ENCODE measurements at regions not wholly inside any gene's neighbourhood (a gene's known extent, or its start where the extent isn't known, plus 50 kb on each side); places are given as distances from the start of the nearest gene placed in this dataset.
"Not testable (repeated sequence)": the region's sequence is repeated elsewhere in the genome, so short reads cannot be mapped to it uniquely, and the experiment has no call there.

DNA sequence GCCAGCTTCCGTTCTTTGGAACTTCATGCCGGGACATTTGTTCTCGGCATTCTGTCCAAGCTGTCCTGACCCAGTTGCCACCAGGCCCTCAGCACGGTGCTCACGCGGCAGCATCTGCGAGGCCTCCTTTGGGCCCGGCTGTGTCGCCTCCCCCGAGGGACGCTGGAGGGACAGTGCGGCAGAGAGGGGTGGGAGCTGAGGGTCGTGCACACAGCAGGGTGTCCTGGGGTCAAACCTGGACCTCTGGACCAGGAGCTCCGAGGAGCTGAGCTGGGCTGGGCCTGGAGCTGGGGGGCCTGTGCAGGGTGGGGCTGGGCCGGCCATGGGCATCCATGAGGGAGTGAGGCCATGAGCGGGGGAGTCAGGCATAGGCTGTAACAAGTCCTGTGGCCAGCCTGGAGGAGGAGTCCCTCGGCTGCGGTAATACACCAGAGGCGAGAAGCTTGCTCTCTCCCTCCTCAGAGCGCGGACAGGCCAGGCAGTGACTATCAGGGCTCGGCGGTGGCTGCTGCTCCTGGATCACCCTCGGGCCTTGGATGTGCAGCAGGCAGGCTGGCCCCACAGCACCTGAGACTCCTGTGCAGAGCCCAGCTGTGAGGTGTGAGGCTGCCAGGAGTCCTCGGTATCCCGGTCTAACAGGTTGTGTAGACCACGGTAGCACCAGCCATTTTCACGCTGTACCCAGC lies 130.2 kb downstream of the IGLL1 start:
- TF ChIP-seq, protein P1, sequence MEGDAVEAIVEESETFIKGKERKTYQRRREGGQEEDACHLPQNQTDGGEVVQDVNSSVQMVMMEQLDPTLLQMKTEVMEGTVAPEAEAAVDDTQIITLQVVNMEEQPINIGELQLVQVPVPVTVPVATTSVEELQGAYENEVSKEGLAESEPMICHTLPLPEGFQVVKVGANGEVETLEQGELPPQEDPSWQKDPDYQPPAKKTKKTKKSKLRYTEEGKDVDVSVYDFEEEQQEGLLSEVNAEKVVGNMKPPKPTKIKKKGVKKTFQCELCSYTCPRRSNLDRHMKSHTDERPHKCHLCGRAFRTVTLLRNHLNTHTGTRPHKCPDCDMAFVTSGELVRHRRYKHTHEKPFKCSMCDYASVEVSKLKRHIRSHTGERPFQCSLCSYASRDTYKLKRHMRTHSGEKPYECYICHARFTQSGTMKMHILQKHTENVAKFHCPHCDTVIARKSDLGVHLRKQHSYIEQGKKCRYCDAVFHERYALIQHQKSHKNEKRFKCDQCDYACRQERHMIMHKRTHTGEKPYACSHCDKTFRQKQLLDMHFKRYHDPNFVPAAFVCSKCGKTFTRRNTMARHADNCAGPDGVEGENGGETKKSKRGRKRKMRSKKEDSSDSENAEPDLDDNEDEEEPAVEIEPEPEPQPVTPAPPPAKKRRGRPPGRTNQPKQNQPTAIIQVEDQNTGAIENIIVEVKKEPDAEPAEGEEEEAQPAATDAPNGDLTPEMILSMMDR (IDR thresholded peaks at IDR 0.05), result not testable (repeated sequence)
- not testable (repeated sequence) for TF ChIP-seq EP300 (IDR thresholded peaks at IDR 0.05)
